ENCODE measurements at regions not wholly inside any gene's neighbourhood (a gene's known extent, or its start where the extent isn't known, plus 50 kb on each side); places are given as distances from the start of the nearest gene placed in this dataset.

- Mint-ChIP-seq H3K36me3 (ENCODE audit: low read depth) (no peaks in the 10 kb centered on the region), H3K27me3 (peaks cover 13% of the 10 kb centered on the region), H3K9me3 (peaks cover 4% of the 10 kb centered on the region), H3K4me1 (no peaks in the 10 kb centered on the region), H3K27ac (no peak overlapping the region), H3K4me3 (no peak overlapping the region)
- ATAC-seq (replicated peaks): no peak
Observed at GRCh38 chr2:40043641-40044040, 264.6 kb upstream of the THUMPD2 start.

DNA sequence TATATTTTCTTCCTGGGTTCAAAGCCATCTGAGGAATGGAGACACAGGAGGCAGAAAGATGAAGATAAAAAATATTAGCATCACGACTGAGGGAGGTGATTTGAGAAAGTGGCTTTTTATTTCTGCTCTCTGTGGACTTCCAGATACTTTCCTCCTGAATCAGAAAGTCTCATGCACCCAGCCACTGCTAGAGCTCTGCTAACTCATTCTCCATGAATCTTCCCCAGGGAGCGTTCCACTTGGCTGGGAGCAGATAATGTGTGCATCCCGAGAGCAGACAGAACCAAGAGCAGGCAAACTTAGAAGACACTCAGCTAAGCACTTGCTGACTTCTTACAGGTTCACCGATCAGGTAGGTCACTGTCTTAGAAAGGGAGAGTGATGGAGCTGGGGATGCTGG lies 264.1 kb upstream of the THUMPD2 start:
- Mint-ChIP-seq H3K4me1 (no peaks in the 10 kb centered on the region), H3K9me3 (peaks cover 4% of the 10 kb centered on the region), H3K36me3 (ENCODE audit: low read depth) (no peaks in the 10 kb centered on the region), H3K4me3 (no peak overlapping the region), H3K27me3 (peaks cover 13% of the 10 kb centered on the region), H3K27ac (no peak overlapping the region)
- ATAC-seq (replicated peaks): no peak

DNA sequence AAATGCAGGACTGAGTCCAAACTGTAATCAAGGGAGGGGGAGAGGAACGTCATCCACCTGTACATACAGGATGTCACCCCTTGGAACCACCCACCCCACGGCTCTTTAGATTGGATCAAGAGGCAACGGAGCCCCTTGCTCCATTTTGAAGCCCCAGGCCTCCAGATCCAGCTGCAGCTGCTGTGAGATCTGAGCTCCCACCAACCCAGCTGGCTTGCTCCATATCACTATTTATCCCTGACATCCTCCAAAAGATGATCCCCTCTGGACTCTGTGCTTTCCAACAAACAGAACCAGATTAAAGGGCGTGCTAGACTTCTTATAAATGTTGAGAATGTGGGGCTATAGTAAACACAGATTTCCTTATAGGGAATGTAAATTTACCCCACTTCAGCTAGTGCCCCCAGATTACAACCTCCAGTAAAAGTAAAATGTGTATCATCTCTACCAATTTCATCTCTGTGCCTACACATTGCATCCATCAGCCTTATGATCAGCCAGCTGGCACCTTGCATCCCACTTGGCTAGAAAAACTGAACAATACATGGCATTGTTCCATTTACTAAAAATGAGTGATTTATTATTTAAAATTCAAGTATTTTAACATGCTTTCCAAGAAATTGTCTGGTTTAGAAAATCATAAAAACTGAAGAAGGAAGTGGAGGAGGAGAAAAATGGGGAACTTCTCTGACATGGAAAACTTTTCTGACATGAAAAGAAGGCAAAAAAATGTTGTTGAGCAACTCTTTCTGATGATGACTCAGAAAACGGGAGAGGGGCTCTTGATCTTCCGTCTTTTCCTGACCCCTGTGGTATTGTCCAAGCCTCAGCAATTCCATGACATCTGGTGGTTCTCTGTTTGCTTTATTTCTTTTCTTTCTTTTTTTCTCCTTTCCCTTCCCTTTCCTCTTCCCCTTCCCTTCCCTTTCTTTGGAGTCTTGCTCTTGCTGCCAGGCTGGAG lies 262.6 kb upstream of the THUMPD2 start:
- Mint-ChIP-seq H3K4me3 (no peak overlapping the region), H3K27me3 (peaks cover 10% of the 10 kb centered on the region), H3K4me1 (no peaks in the 10 kb centered on the region), H3K9me3 (peaks cover 4% of the 10 kb centered on the region), H3K36me3 (ENCODE audit: low read depth) (no peaks in the 10 kb centered on the region), H3K27ac (no peak overlapping the region)
- ATAC-seq (replicated peaks): no peak

GRCh38 chr2:40039549-40039948 lies 260.5 kb upstream of the THUMPD2 start:
- no peak for ATAC-seq (replicated peaks)
- H3K36me3 Mint-ChIP-seq (ENCODE audit: low read depth): no peaks in the 10 kb centered on the region
- no peak overlapping the region for H3K27ac Mint-ChIP-seq
- H3K4me1 Mint-ChIP-seq: no peaks in the 10 kb centered on the region
- H3K9me3 Mint-ChIP-seq: no peaks in the 10 kb centered on the region
- H3K4me3 Mint-ChIP-seq: no peak overlapping the region
- peaks cover 4% of the 10 kb centered on the region for H3K27me3 Mint-ChIP-seq

GRCh38 chr2:40038646-40039045 lies 259.6 kb upstream of the THUMPD2 start:
- no peak overlapping the region for H3K27ac Mint-ChIP-seq

GRCh38 chr2:40037303-40037702 lies 258.2 kb upstream of the THUMPD2 start:
- Mint-ChIP-seq H3K36me3 (ENCODE audit: low read depth) (no peaks in the 10 kb centered on the region), H3K9me3 (no peaks in the 10 kb centered on the region), H3K4me1 (no peaks in the 10 kb centered on the region), H3K27ac (no peak overlapping the region), H3K27me3 (no peaks in the 10 kb centered on the region), H3K4me3 (no peak overlapping the region)
- ATAC-seq (replicated peaks): no peak

More at GRCh38 chr2:40038646-40039045, 259.6 kb upstream of the THUMPD2 start:
- Mint-ChIP-seq H3K9me3 (no peaks in the 10 kb centered on the region), H3K4me1 (no peaks in the 10 kb centered on the region), H3K4me3 (no peak overlapping the region), H3K27me3 (peaks cover 4% of the 10 kb centered on the region), H3K36me3 (ENCODE audit: low read depth) (no peaks in the 10 kb centered on the region)
- no peak for ATAC-seq (replicated peaks)

DNA sequence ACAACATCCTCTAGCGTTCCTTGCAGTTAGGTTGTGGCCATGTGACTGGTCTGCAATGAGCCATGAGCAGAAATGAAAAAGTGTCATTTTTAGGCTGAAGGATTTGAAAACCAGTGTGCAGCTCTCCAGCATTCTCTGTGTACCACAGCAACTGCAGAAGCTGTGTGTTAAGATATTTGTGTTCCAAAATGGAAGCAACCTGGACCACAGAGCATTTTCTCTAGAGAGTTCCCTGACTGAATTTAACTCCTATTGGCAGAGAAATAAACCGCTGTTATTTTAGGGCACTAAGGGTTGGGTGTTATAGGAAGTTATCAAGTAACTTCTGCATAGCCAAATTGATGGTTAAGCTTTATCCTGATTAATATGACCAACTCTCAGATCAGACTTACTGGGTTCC lies 257.2 kb upstream of the THUMPD2 start:
- Mint-ChIP-seq H3K27ac (no peak overlapping the region), H3K4me1 (no peaks in the 10 kb centered on the region), H3K27me3 (no peaks in the 10 kb centered on the region), H3K36me3 (ENCODE audit: low read depth) (no peaks in the 10 kb centered on the region), H3K9me3 (no peaks in the 10 kb centered on the region), H3K4me3 (no peak overlapping the region)
- ATAC-seq (replicated peaks): no peak

DNA sequence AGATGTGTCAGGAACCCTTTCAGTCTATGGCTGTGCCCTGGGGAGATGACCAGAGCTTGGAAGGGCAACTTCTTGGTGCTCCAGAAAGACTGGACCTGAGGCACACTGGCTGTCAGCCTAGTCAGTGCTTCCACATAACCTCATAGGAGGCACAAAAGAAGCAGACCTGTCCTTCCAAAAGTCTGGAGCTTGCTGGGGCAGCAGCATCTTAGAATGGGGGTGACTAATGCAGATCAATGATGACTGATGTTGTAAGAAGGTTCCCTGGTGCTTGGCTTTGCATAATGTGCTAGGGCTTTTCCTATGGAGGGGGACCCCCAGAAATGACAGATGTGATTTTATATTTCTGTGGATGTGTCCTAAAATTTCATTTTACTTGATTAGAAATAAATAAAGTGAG lies 255.7 kb upstream of the THUMPD2 start:
- no peaks in the 10 kb centered on the region for H3K9me3 Mint-ChIP-seq
- H3K4me1 Mint-ChIP-seq: no peaks in the 10 kb centered on the region
- H3K27ac Mint-ChIP-seq: no peak overlapping the region
- no peak for ATAC-seq (replicated peaks)
- H3K27me3 Mint-ChIP-seq: no peaks in the 10 kb centered on the region
- H3K4me3 Mint-ChIP-seq: no peak overlapping the region
- H3K36me3 Mint-ChIP-seq (ENCODE audit: low read depth): no peaks in the 10 kb centered on the region

GRCh38 chr2:40034198-40034597 lies 255.1 kb upstream of the THUMPD2 start:
- no peak overlapping the region for H3K4me3 Mint-ChIP-seq
- H3K27ac Mint-ChIP-seq: no peak overlapping the region
- no peaks in the 10 kb centered on the region for H3K27me3 Mint-ChIP-seq
- no peak for ATAC-seq (replicated peaks)
- no peaks in the 10 kb centered on the region for H3K9me3 Mint-ChIP-seq
- H3K4me1 Mint-ChIP-seq: no peaks in the 10 kb centered on the region
- no peaks in the 10 kb centered on the region for H3K36me3 Mint-ChIP-seq (ENCODE audit: low read depth)

DNA sequence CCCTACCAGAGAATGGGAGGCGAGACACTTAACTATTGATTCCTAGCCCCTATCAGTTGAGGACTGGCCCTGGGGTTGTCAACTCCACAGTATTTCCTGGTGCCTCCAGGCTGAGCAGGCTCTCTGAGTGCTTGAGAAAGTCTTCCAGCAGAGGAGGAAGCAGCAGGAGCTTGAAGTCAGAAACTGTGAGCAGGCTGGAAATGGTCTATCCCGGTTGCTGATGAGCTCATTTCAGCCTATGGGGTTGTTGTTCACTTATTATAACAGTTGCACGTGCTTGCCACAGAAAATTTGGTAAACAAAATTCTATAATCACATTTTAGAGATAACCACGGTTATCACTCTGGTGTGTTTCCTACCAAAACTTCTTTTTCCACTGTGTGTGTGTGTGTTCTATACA lies 254.7 kb upstream of the THUMPD2 start:
- H3K9me3 Mint-ChIP-seq: no peaks in the 10 kb centered on the region
- ATAC-seq (replicated peaks): no peak
- H3K27ac Mint-ChIP-seq: no peak overlapping the region
- no peaks in the 10 kb centered on the region for H3K36me3 Mint-ChIP-seq (ENCODE audit: low read depth)
- no peaks in the 10 kb centered on the region for H3K27me3 Mint-ChIP-seq
- H3K4me3 Mint-ChIP-seq: no peak overlapping the region
- H3K4me1 Mint-ChIP-seq: no peaks in the 10 kb centered on the region

DNA sequence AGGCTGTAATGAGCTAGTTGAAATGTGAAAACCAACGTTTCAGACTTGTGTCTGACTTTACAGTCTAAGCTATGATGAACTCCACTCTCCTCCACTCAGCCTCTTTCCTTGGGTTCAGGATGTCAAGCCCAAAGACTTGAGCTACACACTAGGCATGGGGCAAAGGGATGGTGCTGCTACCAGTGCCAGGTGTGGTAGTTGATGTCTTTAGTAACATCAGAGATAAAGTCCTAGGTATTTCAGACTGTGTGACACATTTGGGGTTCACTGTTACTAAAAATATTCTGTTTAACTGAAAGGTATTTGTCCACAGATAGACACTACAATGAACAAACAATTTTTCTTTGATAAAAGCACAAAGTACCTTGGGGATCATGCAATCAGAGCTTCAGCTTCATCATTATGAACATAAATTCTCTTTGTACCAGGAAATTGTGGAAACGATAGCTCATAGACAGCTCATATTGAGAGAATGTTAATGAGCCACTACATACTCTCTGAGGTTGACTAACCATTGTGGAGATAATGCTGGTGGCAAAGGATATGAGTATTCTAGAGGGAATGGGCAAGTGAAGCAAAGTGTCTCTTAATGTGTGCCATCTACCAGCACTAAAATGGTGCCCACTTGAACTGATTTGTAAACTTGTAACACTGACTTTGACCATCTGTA lies 253.7 kb upstream of the THUMPD2 start:
- no peaks in the 10 kb centered on the region for H3K4me1 Mint-ChIP-seq
- no peaks in the 10 kb centered on the region for H3K27me3 Mint-ChIP-seq
- H3K27ac Mint-ChIP-seq: no peak overlapping the region
- H3K9me3 Mint-ChIP-seq: no peaks in the 10 kb centered on the region
- ATAC-seq (replicated peaks): peak; percentile 65
- no peaks in the 10 kb centered on the region for H3K36me3 Mint-ChIP-seq (ENCODE audit: low read depth)
- H3K4me3 Mint-ChIP-seq: no peak overlapping the region

DNA sequence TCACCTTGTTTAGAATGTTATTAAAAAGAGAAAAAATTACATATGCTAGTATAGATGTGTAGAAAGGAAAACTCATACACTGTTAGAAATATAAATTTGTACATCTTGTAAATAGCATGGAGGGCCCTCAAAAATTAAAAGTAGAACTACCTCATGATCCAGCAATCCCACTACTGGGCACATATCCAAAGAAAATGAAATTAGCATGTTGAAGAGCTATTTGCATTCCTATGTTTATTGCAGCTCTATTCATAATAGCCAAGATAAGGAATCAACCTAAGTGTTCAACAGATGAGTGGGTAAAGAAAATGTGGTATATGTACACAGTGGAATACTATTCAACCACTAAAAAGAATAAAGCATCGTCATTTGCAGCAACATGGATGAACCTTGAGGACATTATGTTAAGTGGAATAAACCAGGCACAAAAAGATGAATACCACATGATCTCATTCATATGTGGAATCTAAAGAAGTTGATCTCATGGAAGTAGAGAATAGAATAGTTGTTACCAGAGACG lies 251.5 kb upstream of the THUMPD2 start:
- no peaks in the 10 kb centered on the region for H3K4me1 Mint-ChIP-seq
- no peaks in the 10 kb centered on the region for H3K27me3 Mint-ChIP-seq
- H3K27ac Mint-ChIP-seq: no peak overlapping the region
- no peaks in the 10 kb centered on the region for H3K9me3 Mint-ChIP-seq
- no peaks in the 10 kb centered on the region for H3K36me3 Mint-ChIP-seq (ENCODE audit: low read depth)
- H3K4me3 Mint-ChIP-seq: no peak overlapping the region
- no peak for ATAC-seq (replicated peaks)

GRCh38 chr2:40028792-40029488 lies 249.9 kb upstream of the THUMPD2 start:
- Mint-ChIP-seq H3K36me3 (ENCODE audit: low read depth) (no peaks in the 10 kb centered on the region), H3K9me3 (no peaks in the 10 kb centered on the region), H3K4me3 (no peak overlapping the region), H3K4me1 (no peaks in the 10 kb centered on the region), H3K27me3 (peaks cover 3% of the 10 kb centered on the region), H3K27ac (no peak overlapping the region)
- ATAC-seq (replicated peaks): no peak

GRCh38 chr2:40027968-40028367 lies 248.9 kb upstream of the THUMPD2 start:
- no peaks in the 10 kb centered on the region for H3K4me1 Mint-ChIP-seq
- H3K9me3 Mint-ChIP-seq: peaks cover 5% of the 10 kb centered on the region
- no peak overlapping the region for H3K4me3 Mint-ChIP-seq
- H3K27me3 Mint-ChIP-seq: peaks cover 3% of the 10 kb centered on the region
- no peaks in the 10 kb centered on the region for H3K36me3 Mint-ChIP-seq (ENCODE audit: low read depth)
- ATAC-seq (replicated peaks): no peak
- H3K27ac Mint-ChIP-seq: no peak overlapping the region
